NOMO-1 treated with dmso at 0.1 percent for 144 hours (cell line): ENCODE measurements at regions not wholly inside any gene's neighbourhood (a gene's known extent, or its start where the extent isn't known, plus 50 kb on each side); places are given as distances from the start of the nearest gene placed in this dataset.
"Not testable (repeated sequence)": the region's sequence is repeated elsewhere in the genome, so short reads cannot be mapped to it uniquely, and the experiment has no call there.

ENCODE experiments used
- DNase-seq: peaks from one replicate; lab custom pipeline; 2025; ENCODE audit not compliant: unreplicated experiment; lab: John Stamatoyannopoulos, UW

DNA sequence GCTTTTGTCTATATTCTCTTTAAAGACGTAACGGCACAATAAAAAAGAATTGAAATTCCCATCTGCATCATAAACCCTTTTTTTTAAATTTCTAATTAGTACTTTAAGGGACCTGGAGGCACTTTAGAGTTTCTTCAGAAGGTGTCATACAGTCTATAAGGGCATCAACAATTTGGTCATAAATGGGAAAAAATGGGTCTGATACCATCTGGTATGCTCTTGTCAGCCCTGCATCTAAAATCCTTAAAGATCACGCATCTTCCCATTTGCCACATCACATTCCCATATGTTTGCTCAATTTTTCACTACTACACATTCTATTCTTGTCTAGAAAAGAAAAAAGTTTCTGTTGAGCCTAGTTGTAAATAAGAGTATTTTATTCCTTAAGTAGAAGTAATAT, 53.8 kb downstream of the COX7C start:
- no peak for DNase-seq

DNA sequence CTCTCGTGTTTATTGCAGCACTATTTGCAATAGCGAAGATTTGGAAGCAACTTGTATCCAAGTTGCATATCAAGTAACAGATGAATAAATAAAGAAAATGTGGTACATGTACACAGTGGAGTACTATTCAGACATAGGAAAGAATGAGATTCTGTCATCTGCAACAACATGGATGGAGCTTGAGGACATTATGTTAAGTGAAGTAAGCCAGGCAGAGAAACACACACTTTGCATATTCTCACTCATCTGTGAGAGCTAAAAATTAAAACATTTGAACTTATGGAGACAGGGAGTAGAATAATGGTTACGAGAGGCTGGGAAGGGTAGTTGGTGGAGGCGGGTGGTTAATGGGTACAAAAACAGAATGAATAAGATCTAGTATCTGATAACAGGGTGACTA, 56.3 kb downstream of the COX7C start:
- DNase-seq = no peak

GRCh38 chr5:86675311-86675710, 57.6 kb downstream of the COX7C start:
- DNase-seq = no peak

DNA sequence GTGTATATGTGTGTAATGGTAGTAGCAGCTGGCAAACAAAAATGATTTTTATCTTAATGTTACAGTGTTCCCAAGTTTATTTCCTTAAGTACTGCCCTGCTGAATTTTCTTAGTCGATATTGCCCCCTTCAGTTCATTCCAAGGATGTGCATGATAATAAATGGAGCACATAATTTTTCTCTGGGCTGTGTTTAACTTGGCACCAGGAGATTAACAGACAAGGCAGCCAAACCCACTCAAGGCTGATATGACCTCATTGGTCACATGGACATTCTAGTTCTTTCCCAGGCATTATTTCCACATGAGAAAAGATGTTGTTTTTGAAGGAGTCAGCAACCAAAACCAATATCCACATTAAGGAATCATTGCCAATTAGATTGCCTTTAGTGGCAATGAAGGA, 61.8 kb downstream of the COX7C start:
- no peak for DNase-seq

- DNase-seq = no peak
Measured at GRCh38 chr5:86679949-86680348, 62.2 kb downstream of the COX7C start.

- DNase-seq = no peak
Measured at GRCh38 chr5:86684222-86684621, 66.5 kb downstream of the COX7C start.

GRCh38 chr5:86686046-86686445, 68.3 kb downstream of the COX7C start:
- DNase-seq = no peak

DNA sequence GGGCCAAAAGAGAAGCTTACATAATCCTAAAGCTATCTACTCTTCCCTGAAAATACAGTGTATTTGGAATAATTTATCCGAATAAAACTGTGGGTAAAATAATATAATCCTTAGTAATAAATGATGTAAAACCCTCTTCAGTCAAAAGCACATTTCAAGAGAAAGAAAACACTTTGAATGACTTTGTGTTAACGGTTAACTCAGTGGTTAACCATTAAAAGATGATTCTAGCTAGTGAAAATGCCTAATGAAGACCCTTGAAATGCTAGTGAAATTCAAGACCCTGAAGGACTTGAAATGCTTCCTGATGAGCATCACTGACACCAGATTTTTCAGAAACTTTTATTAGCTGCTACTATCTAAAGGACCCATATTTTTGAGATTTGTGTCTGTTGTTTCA, 70.7 kb downstream of the COX7C start:
- DNase-seq = no peak

GRCh38 chr5:86689103-86689729, 71.5 kb downstream of the COX7C start:
- no peak for DNase-seq

- no peak for DNase-seq
Measured at GRCh38 chr5:86709157-86709881, 91.6 kb downstream of the COX7C start.

- DNase-seq = no peak
Measured at GRCh38 chr5:86716121-86716520, 98.4 kb downstream of the COX7C start.

DNA sequence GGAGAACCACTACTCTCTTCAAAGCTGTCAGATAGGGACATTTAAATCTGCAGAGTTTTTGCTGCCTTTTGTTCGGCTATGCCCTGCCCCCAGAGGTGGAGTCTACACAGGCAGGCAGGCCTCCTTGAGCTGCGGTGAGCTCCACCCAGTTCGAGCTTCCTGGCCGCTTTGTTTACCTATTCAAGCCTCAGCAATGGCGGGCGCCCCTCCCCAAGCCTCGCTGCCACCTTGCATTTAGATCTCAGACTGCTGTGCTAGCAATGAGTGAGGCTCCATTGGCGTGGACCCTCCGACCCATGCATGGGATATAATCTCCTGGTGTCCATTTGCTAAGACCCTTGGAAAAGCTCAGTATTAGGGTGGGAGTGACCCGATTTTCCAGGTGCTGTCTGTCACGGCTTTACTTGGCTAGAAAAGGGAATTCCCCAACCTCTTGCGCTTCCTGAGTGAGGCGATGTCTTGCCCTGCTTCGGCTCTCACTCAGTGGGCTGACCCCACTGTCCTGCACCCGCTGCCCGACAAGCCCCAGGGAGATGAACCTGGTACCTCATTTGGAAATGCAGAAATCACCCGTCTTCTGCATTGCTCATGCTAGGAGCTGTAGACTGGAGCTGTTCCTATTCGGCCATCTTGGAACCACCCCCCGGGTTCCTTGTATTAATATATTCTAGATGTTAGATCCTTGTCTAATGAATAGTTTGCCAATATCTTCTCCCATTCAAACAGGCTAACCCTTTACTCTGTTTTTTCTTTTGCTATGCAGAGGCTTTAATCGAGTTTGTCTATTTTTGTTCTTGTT, 113.8 kb downstream of the COX7C start:
- not testable (repeated sequence) for DNase-seq

DNA sequence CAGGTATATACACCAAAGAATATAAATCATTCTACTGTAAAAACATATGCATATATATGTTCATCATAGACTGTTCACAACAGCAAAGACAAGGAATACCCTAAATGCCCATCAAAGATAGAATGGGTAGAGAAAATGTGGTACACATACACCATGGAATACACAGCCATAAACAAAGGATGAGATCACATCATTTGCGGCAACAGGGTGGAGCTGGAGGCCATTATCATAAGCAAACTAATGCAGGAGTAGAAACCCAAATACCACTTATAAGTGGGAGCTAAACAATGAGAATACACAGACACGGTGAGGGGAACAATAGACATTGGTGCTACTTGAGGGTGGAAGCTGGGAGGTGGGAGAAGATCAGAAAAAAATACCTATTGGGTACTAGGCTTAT, 117.6 kb downstream of the COX7C start:
- DNase-seq = no peak

- no peak for DNase-seq
Measured at GRCh38 chr5:86737579-86737978, 119.8 kb downstream of the COX7C start.

DNA sequence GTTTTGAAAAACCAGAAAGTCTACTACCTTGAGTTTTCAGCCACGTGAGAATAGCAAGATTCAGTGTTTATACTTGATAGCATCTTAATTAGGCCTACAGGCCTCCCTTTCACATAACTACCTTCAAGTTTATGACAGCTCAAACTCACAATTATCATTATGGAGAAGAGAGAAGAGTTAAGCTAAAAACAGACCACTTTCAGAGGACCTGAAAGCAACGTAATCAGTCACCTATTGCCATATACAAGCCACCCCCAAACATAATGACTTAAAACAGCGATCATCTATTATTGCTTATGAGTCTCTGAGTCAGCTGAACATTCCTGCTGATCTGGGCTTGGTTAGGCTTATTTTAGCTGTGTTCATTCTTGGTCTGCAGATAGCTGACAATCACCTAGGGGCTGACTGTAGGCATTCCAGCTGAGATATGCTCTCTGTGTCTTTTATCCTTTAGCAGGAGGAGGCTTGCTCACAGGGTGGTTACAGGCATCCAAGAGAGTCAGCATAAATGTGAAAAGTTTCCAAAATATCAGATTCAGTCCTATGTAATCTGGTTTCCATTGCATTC, 130.9 kb downstream of the COX7C start:
- DNase-seq = no peak

DNA sequence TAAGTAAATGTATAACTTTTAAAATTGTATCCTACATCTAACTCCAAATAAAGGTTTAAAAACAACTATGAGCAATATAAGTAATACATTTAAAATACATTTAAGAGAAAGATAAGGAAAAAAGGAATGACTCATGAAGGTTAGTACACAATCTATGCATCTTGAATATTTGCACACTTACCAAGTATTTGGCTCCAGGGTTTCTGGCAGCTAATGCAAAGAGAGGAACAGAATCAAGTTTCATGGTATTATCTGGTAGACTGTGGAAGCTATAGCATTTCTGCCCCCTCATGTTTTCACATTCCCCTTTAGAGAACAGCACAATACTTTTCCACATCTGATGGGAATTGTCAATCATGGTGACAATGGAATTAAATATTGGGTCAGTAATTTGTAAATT, 132.1 kb downstream of the COX7C start:
- DNase-seq = no peak

DNA sequence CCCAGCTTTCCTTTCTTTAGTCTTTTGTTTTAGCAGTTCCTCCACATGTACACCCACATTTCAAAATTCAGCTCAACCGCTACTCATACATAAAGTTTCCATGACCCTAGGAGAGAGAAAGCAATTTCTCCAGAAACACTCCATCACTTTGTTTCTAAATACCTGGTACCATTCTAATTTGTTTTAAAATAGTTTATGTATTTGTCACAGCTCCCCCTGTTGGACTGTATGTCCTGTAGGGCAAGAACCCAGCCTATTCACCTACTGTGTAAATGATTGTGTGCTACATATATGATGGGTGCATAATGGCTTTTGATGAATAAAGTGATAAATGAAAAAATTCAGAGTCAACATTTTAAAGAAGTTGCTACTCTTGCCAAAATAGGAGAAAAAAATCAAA, 139.1 kb downstream of the COX7C start:
- no peak for DNase-seq

DNA sequence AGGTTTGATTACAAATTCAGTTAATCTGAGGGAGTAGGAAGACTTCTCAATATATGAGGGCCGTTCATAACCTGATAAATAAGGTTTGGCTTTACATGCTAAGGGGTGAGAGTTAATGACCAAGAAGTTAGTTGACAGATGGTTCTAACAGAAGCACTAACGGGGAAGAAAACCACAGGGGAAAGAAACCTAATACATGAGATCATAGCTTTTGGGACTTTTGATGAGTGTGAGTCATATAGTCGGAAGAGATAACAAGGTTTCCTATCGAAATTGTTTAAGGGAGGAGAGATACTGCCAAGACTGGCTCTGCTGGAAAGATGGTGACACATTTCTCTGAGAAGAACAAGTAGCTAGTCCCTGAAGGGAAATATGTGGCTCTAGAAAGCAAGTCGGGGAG, 140.1 kb downstream of the COX7C start:
- DNase-seq = no peak

DNA sequence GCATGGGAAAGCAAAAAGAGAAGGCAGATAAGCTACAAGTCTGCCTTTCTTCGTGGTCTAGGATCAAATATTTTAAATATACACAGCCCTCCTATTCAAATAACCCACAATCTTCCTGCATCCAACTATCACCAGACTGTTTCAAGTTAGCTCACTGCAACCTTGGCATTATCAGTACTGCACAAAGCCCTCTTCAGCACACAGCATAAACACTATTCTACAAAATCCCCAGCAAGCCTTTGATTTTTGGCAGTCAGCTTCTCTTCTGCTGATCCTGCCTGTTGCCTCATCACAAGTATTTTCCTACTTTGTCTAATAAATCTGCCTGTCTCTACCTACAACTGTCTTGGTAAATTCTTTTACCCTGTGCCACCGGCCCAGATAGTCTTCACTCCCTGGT, 142.9 kb downstream of the COX7C start:
- no peak for DNase-seq

- DNase-seq = no peak
Measured at GRCh38 chr5:86763929-86764328, 146.2 kb downstream of the COX7C start.

- DNase-seq = no peak
Measured at GRCh38 chr5:86765778-86766502, 148.2 kb downstream of the COX7C start.
